Cardiac muscle cell (in vitro differentiated cells and primary cell): ENCODE measurements at regions not wholly inside any gene's neighbourhood (a gene's known extent, or its start where the extent isn't known, plus 50 kb on each side); places are given as distances from the start of the nearest gene placed in this dataset.

ENCODE experiments used
- DNase-seq, 2 donors: peaks; one replicate each; pipeline versions ENCODE4 v3.0.0 to v3.0.0-alpha.2; 2010 to 2017; ENCODE audit warnings: low read depth in 1 of 2, low spot score in 1 of 2
- H3K27ac ChIP-seq: fragments of 200-600 bp; sonication (generic); 2 replicates; pipeline ENCODE4 v1.5.1; 2016
- H3K27me3 ChIP-seq: fragments of 200-600 bp; sonication (generic); 2 replicates; pipeline ENCODE4 v1.6.0; 2016; ENCODE audit warnings: control low read depth
- H3K36me3 ChIP-seq: fragments of 200-600 bp; sonication (generic); 2 replicates; pipeline ENCODE4 v1.5.1; 2016; ENCODE audit warnings: control low read depth
- H3K4me1 ChIP-seq: fragments of 200-600 bp; sonication (generic); 2 replicates; pipeline ENCODE4 v1.8.1; 2017; ENCODE audit warnings: low read depth, mild to moderate bottlenecking, mixed run types
- H3K4me3 ChIP-seq: fragments of 200-600 bp; sonication (generic); 2 replicates; pipeline ENCODE4 v1.5.1; 2016; ENCODE audit warnings: mild to moderate bottlenecking
- H3K9me3 ChIP-seq: fragments of 200-600 bp; sonication (generic); 2 replicates; pipeline ENCODE4 v1.5.1; 2017; ENCODE audit warnings: low read depth, mild to moderate bottlenecking, control low read depth
- TF ChIP-seq, protein P1 (sequence below): IDR thresholded peaks from 2 replicates; pipeline ENCODE4 v1.5.1; 2012; ENCODE audit warnings: low read depth, mild to moderate bottlenecking, low read length

DNA sequence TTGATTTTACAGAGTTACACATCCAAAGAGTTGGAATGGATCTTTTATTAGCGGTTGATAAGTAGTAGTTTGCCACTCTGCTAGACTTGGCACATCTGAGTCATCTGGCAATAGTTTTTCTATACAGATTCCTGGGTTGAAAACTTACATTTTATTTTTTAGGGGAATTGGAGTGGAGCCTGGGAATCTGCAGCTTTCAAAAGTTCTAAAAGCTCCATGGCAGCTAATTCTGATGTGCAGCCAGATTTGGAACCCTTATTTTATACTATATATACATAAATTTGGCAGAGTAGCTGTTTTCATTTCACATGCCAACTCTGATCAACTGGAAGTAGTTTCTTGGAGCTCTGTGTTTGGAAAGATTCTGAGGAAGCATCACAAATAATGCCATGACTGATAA lies 715.5 kb downstream of the TLR4 start:
- TF ChIP-seq, protein P1, sequence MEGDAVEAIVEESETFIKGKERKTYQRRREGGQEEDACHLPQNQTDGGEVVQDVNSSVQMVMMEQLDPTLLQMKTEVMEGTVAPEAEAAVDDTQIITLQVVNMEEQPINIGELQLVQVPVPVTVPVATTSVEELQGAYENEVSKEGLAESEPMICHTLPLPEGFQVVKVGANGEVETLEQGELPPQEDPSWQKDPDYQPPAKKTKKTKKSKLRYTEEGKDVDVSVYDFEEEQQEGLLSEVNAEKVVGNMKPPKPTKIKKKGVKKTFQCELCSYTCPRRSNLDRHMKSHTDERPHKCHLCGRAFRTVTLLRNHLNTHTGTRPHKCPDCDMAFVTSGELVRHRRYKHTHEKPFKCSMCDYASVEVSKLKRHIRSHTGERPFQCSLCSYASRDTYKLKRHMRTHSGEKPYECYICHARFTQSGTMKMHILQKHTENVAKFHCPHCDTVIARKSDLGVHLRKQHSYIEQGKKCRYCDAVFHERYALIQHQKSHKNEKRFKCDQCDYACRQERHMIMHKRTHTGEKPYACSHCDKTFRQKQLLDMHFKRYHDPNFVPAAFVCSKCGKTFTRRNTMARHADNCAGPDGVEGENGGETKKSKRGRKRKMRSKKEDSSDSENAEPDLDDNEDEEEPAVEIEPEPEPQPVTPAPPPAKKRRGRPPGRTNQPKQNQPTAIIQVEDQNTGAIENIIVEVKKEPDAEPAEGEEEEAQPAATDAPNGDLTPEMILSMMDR = no peak
- H3K27ac ChIP-seq = no peak overlapping the region
- no peaks in the 10 kb centered on the region for H3K36me3 ChIP-seq
- H3K27me3 ChIP-seq = no peaks in the 10 kb centered on the region
- H3K4me3 ChIP-seq = no peak overlapping the region
- no peak for DNase-seq
- H3K4me1 ChIP-seq = peaks cover 5% of the 10 kb centered on the region
- no peaks in the 10 kb centered on the region for H3K9me3 ChIP-seq

DNA sequence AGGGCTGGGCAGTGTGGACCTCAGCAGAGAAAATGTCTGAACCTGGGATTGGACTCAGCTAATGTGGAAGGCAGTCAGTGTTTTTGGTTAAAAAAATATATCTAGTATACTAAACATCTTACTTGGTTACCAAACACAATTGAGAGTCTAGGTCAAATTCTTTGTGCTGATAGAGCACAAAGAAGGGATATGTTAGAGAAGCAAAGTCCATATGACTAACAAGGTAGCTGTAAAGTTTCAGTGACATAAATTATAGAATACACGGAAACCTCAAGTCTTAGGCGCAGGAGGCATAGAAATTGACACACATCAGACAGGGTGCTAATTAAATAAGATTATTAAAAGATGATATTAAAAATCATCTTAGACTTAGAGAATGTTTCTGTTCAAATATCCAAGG lies 718.3 kb downstream of the TLR4 start:
- no peak for DNase-seq
- H3K4me1 ChIP-seq = peaks cover 5% of the 10 kb centered on the region
- H3K4me3 ChIP-seq = no peak overlapping the region
- H3K27me3 ChIP-seq = no peaks in the 10 kb centered on the region
- TF ChIP-seq, protein P1 = no peak
- no peaks in the 10 kb centered on the region for H3K9me3 ChIP-seq
- no peaks in the 10 kb centered on the region for H3K36me3 ChIP-seq
- no peak overlapping the region for H3K27ac ChIP-seq

DNA sequence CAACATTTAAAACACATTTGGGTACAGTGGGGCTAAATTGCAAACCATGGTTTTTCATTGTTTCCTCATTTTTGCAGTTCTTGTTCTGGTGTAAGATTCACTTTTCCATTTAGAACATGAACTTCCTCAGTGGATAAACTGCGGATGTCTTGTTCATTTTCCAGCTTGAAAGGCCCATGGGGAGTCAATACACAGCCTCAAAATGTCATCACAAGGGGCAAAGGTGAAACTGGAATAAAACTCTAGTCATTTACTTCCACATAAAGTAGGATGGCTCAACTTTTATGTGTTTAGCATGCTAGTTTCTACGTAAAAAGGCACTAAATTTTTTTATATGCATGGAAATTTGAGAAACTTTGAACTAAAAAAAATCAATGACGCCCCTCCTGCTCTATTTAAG lies 718.8 kb downstream of the TLR4 start:
- TF ChIP-seq, protein P1 = no peak
- H3K27ac ChIP-seq = no peak overlapping the region
- peaks cover 5% of the 10 kb centered on the region for H3K4me1 ChIP-seq
- no peaks in the 10 kb centered on the region for H3K27me3 ChIP-seq
- H3K4me3 ChIP-seq = no peak overlapping the region
- H3K9me3 ChIP-seq = no peaks in the 10 kb centered on the region
- DNase-seq = no peak
- H3K36me3 ChIP-seq = no peaks in the 10 kb centered on the region

DNA sequence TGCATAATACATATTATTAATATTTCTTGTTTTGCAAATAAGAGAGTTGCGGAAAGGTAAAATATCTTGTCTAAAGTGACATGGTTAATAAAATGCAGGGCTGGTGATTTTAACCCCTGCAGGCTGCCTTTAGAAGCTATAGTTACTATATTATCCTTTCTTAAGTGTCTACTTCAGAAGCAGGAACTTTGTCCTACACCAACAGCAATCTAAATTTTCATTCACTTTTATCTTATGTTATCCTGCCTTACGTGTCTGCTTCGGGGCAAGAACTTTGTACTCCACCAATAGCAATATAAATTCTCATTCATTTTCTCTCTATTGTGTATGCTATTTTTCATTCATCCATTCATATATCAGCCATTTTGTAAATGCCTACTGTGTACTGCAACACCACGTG lies 719.5 kb downstream of the TLR4 start:
- TF ChIP-seq, protein P1 = no peak
- DNase-seq = no peak
- Histone ChIP-seq H3K4me1 (peaks cover 4% of the 10 kb centered on the region), H3K27ac (no peak overlapping the region), H3K36me3 (no peaks in the 10 kb centered on the region), H3K27me3 (no peaks in the 10 kb centered on the region), H3K9me3 (no peaks in the 10 kb centered on the region), H3K4me3 (no peak overlapping the region)

DNA sequence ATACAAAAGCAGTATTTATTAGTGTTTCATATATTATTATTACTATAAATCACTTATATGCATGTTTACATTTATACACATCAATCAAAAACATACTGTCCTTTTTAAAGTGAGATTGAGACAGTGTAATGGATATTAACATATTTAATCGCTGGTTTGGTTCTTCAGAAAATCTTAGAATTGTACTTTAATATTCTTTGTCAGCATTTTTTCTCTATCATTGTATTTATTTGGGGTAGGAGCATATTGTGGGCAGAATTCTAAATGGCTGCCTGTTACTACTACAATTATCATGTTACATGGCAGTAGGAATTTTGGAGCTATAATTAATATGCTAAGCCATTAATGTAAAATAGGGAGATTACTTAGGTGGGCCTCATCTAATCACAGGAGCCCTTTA lies 722.6 kb downstream of the TLR4 start:
- no peaks in the 10 kb centered on the region for H3K4me1 ChIP-seq

DNA sequence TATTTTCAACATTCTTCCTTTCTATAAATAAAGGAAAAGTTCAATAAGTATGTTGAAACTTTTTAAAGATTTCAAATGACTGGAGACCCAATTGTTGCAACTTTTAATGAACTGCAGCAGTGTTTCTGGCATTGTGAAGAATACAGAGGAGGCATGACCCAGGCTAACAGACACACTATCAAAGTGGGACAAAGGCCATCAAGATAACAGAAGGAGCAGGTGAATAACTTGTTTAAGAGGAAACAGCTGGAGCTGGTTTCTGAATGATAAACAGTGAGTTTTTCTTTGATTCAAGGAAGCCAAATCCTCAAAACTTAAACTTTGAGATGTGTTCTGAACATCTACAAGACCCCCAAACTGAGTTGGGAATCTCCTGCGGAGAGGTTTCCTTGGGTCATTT lies 734.6 kb downstream of the TLR4 start:
- no peak for DNase-seq
- no peak overlapping the region for H3K27ac ChIP-seq
- H3K27me3 ChIP-seq = no peaks in the 10 kb centered on the region
- H3K4me3 ChIP-seq = no peak overlapping the region
- H3K9me3 ChIP-seq = no peaks in the 10 kb centered on the region
- no peaks in the 10 kb centered on the region for H3K4me1 ChIP-seq
- no peaks in the 10 kb centered on the region for H3K36me3 ChIP-seq
- TF ChIP-seq, protein P1 = no peak

More for the DNA sequence above, 722.6 kb downstream of the TLR4 start:
- no peaks in the 10 kb centered on the region for H3K9me3 ChIP-seq
- H3K36me3 ChIP-seq = no peaks in the 10 kb centered on the region
- no peaks in the 10 kb centered on the region for H3K27me3 ChIP-seq
- no peak overlapping the region for H3K27ac ChIP-seq
- no peak for DNase-seq
- TF ChIP-seq, protein P1 = no peak
- no peak overlapping the region for H3K4me3 ChIP-seq
